Breast epithelium (tissue), 3 donors: ENCODE measurements at regions not wholly inside any gene's neighbourhood (a gene's known extent, or its start where the extent isn't known, plus 50 kb on each side); places are given as distances from the start of the nearest gene placed in this dataset.

Experiments
- CTCF ChIP-seq, 3 donors: fragments of 450-650 bp; IDR thresholded peaks; one replicate each; pipeline ENCODE4 v1.5.1; 2016 to 2017; ENCODE audit warnings: antibody characterized with exemption in 3 of 3, mild to moderate bottlenecking in 3 of 3, moderate library complexity in 3 of 3
- POLR2A ChIP-seq: fragments of 450-650 bp; IDR thresholded peaks from one replicate; pipeline ENCODE4 v1.6.1; 2016; ENCODE audit warnings: antibody characterized with exemption, mild to moderate bottlenecking, moderate library complexity
- POLR2AphosphoS5 ChIP-seq, 3 donors: sonication (generic); formaldehyde crosslinking; IDR thresholded peaks; one replicate each; pipeline ENCODE4 v1.6.1; 2017; ENCODE audit warnings: antibody characterized with exemption in 3 of 3

- TF ChIP-seq POLR2A (no peak), CTCF (IDR thresholded peaks at IDR 0.05) (no peak), POLR2AphosphoS5 (IDR thresholded peaks at IDR 0.05) (no peak)
These were observed 291.3 kb upstream of the TRAM1L1 start for GRCh38 chr4:117376692-117377091.
